Upper lobe of right lung (tissue), 1 donor: ENCODE measurements at regions not wholly inside any gene's neighbourhood (a gene's known extent, or its start where the extent isn't known, plus 50 kb on each side); places are given as distances from the start of the nearest gene placed in this dataset.

ENCODE experiments used
- ATAC-seq: fragments of 200-7000 bp; cut with Tn5 transposase; one replicate; pipeline ENCODE4 v1.9.1; 2020; ENCODE audit warnings: mild to moderate bottlenecking, moderate library complexity
- DNase-seq: peaks from one replicate; pipeline ENCODE4 v3.0.0-alpha.2; 2020
- H3K27ac ChIP-seq: fragments of 200-600 bp; one replicate; pipeline ENCODE4 v1.8.0; 2022
- H3K27me3 ChIP-seq: fragments of 200-600 bp; one replicate; pipeline ENCODE4 v1.8.0; 2022; ENCODE audit warnings: mild to moderate bottlenecking
- H3K36me3 ChIP-seq: fragments of 200-600 bp; one replicate; pipeline ENCODE4 v1.8.0; 2022
- H3K4me1 ChIP-seq: fragments of 200-600 bp; one replicate; pipeline ENCODE4 v1.8.0; 2022
- H3K4me3 ChIP-seq: fragments of 200-600 bp; one replicate; pipeline ENCODE4 v1.8.0; 2022; ENCODE audit warnings: mild to moderate bottlenecking
- H3K9me3 ChIP-seq: fragments of 200-600 bp; one replicate; pipeline ENCODE4 v1.8.0; 2022
- intact Hi-C: fragments of 100-400 bp; cut with DNase I; formaldehyde crosslinking; loops from one replicate; pipeline ENCODE4 v1.11.0; 2022
- TF ChIP-seq, protein P1 (sequence below): fragments of 200-600 bp; IDR thresholded peaks from one replicate; pipeline ENCODE4 v1.8.0; 2022; ENCODE audit warnings: antibody characterized with exemption
- donor health status: DM: no; HTN: yes; CAD: no; lungs with severe emphysema.

DNA sequence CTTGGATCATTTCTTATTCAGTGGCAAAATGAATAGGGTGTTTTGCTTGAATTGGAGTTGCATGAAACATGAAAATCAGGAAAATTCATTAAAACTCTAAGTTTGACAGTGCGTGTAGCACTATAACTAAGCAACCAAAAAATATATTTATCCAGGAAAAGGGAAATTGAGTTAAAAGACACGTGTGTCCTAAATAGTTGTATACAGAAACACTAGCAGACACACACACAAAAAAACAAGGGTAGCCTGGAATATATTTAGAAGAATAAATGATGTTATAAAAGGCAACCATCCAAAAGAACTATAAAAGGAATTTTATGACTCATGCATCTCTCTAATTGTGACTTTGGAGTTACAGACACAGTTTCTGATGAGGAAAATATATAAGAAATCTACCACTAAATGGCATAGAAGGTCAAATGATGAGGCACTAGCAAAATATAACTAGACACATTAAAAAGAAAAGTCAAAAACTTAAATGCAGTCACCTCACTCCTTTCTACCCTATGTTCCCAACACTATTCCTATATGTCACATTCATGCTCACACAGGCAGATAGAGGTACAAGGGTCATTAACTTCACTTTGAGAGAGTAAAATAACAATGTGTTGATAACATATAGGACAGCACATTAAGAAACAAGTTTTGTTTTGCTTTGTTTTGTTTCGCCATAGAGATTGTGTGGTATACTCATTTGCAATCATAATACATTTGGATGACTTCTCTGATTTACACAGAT is 793.6 kb upstream of the INTU start:
- ATAC-seq (no peak), DNase-seq (no peak)
- Histone ChIP-seq H3K4me3 (no peak overlapping the region), H3K27me3 (no peaks in the 10 kb centered on the region), H3K9me3 (peaks cover 17% of the 10 kb centered on the region), H3K36me3 (no peaks in the 10 kb centered on the region), H3K4me1 (no peaks in the 10 kb centered on the region), H3K27ac (no peak overlapping the region)
- TF ChIP-seq, protein P1, sequence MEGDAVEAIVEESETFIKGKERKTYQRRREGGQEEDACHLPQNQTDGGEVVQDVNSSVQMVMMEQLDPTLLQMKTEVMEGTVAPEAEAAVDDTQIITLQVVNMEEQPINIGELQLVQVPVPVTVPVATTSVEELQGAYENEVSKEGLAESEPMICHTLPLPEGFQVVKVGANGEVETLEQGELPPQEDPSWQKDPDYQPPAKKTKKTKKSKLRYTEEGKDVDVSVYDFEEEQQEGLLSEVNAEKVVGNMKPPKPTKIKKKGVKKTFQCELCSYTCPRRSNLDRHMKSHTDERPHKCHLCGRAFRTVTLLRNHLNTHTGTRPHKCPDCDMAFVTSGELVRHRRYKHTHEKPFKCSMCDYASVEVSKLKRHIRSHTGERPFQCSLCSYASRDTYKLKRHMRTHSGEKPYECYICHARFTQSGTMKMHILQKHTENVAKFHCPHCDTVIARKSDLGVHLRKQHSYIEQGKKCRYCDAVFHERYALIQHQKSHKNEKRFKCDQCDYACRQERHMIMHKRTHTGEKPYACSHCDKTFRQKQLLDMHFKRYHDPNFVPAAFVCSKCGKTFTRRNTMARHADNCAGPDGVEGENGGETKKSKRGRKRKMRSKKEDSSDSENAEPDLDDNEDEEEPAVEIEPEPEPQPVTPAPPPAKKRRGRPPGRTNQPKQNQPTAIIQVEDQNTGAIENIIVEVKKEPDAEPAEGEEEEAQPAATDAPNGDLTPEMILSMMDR = no peak
- intact Hi-C loops = no loop called here

DNA sequence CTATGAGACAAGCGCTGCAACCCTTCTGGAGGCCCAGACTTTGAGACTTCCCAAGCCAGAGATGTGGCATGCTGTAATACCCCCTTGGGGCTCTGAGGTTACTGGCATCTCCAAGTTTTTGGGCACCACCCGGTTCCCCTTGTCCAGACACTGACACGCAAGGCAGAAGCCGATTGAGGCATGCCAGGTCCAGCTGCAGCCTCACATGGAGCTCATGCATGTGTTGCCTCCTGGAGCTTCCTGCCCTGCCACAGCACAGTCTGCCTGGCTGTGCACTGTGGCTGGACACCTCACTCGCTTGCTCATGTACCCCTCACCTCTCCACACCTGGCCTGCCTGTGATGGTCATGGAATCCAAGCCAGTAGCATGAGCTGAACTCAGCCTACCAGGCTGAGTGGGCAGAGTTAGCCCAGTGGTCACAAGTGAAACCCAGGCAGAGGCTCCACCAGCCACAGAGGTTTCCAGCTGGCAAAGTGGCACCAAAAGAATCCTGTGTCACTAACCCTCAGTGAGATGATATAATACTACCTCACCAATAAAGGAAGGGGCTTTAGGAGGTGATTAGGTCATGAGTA is 789.2 kb upstream of the INTU start:
- no peak overlapping the region for H3K27ac ChIP-seq
- intact Hi-C loops = no loop called here
- no peaks in the 10 kb centered on the region for H3K36me3 ChIP-seq
- ATAC-seq = no peak
- no peak for DNase-seq
- no peaks in the 10 kb centered on the region for H3K9me3 ChIP-seq
- TF ChIP-seq, protein P1 = no peak
- H3K4me1 ChIP-seq = no peaks in the 10 kb centered on the region
- no peaks in the 10 kb centered on the region for H3K27me3 ChIP-seq
- H3K4me3 ChIP-seq = no peak overlapping the region

- ATAC-seq = no peak
- Histone ChIP-seq H3K4me3 (no peak overlapping the region), H3K36me3 (no peaks in the 10 kb centered on the region), H3K4me1 (no peaks in the 10 kb centered on the region), H3K9me3 (no peaks in the 10 kb centered on the region), H3K27ac (no peak overlapping the region), H3K27me3 (no peaks in the 10 kb centered on the region)
- TF ChIP-seq, protein P1 = no peak
- intact Hi-C loops = no loop called here
- DNase-seq = no peak
Measured at GRCh38 chr4:126850286-126850685, 782.5 kb upstream of the INTU start.

DNA sequence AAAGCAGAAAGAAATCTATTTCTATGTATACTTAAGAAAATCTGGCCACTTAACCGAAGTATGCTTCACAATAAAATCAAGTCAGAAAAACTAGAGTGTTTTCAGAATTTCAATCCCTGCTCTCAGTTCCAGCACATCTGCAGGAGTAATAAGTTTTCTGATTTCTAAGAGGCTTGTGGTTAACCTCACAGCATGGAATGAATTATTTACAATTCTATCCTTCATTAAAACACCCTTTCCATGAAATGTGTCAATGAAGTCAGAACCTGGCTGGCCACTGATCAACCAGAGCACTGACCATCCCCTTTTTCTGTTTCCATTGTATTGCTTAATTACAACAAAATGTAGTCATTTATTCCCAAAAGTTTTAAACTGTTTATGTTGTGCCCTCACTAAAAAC is 781.4 kb upstream of the INTU start:
- DNase-seq = no peak

DNA sequence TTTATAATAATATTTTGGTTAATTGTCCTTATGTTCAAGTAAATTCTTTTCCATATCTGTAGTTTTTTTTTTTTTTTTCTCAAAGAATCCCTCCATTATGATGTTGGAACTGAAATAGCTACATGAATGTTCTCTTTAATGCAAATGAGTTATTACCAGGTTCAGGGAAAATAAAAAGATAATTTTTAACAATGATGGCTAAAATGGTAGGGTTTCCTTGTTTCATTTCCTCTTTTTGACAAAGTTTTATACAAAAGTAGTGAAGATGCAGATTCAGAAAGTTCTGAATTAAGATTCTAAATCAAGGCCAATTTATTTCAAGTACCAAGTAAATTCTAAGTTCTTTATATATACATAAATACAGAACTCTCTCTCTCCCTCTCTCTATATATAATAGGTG is 779.0 kb upstream of the INTU start:
- Histone ChIP-seq H3K4me1 (no peaks in the 10 kb centered on the region), H3K27me3 (no peaks in the 10 kb centered on the region), H3K9me3 (peaks cover 3% of the 10 kb centered on the region), H3K36me3 (no peaks in the 10 kb centered on the region), H3K27ac (no peak overlapping the region), H3K4me3 (no peak overlapping the region)
- ATAC-seq (no peak), DNase-seq (no peak)
- TF ChIP-seq, protein P1 = no peak
- intact Hi-C loops = no loop called here

More for the DNA sequence above, 781.4 kb upstream of the INTU start:
- no peak overlapping the region for H3K4me3 ChIP-seq
- no peaks in the 10 kb centered on the region for H3K36me3 ChIP-seq
- H3K4me1 ChIP-seq = no peaks in the 10 kb centered on the region
- no peak for ATAC-seq
- intact Hi-C loops = no loop called here
- H3K9me3 ChIP-seq = no peaks in the 10 kb centered on the region
- TF ChIP-seq, protein P1 = no peak
- H3K27me3 ChIP-seq = no peaks in the 10 kb centered on the region
- H3K27ac ChIP-seq = no peak overlapping the region
